ENCODE measurements at regions not wholly inside any gene's neighbourhood (a gene's known extent, or its start where the extent isn't known, plus 50 kb on each side); places are given as distances from the start of the nearest gene placed in this dataset.
A peak's percentile ranks its signal among the peaks of the same experiment; 100 is the strongest.

- Histone ChIP-seq H3K27ac (peak overlapping the region in 1 of 2 donors; percentile 56), H3K27me3 (no peaks in the 10 kb centered on the region)
- DNase-seq (ENCODE audit: low spot score) = no peak
Measured at GRCh38 chr4:45119376-45119775, 393.0 kb upstream of the GNPDA2 start.

GRCh38 chr4:45102716-45103115 is 376.4 kb upstream of the GNPDA2 start:
- no peaks in the 10 kb centered on the region for H3K27me3 ChIP-seq
- H3K27ac ChIP-seq = no peak overlapping the region
- H3K9me3 ChIP-seq = no peaks in the 10 kb centered on the region
- DNase-seq (ENCODE audit: low spot score) = no peak
- H3K4me3 ChIP-seq = no peak overlapping the region
- no peaks in the 10 kb centered on the region for H3K36me3 ChIP-seq
- no peak for TF ChIP-seq CTCF (IDR thresholded peaks at IDR 0.05)
- H3K4me1 ChIP-seq = no peaks in the 10 kb centered on the region

More at GRCh38 chr4:45119376-45119775, 393.0 kb upstream of the GNPDA2 start:
- no peaks in the 10 kb centered on the region for H3K9me3 ChIP-seq
- H3K4me3 ChIP-seq = no peak overlapping the region
- no peaks in the 10 kb centered on the region for H3K4me1 ChIP-seq
- TF ChIP-seq CTCF (IDR thresholded peaks at IDR 0.05) = no peak
- H3K36me3 ChIP-seq = no peaks in the 10 kb centered on the region

GRCh38 chr4:45100956-45101818 is 374.8 kb upstream of the GNPDA2 start:
- no peak for DNase-seq (ENCODE audit: low spot score)
- TF ChIP-seq CTCF (IDR thresholded peaks at IDR 0.05) = no peak
- H3K4me3 ChIP-seq = no peak overlapping the region
- H3K4me1 ChIP-seq = no peaks in the 10 kb centered on the region
- H3K27me3 ChIP-seq = no peaks in the 10 kb centered on the region
- no peak overlapping the region for H3K27ac ChIP-seq
- H3K36me3 ChIP-seq = no peaks in the 10 kb centered on the region
- H3K9me3 ChIP-seq = no peaks in the 10 kb centered on the region

- H3K4me1 ChIP-seq = peaks cover 0 to 4% of the 10 kb centered on the region in 2 donors
- H3K36me3 ChIP-seq = no peaks in the 10 kb centered on the region
- no peak overlapping the region for H3K4me3 ChIP-seq
- TF ChIP-seq CTCF (IDR thresholded peaks at IDR 0.05) = no peak
- H3K27ac ChIP-seq = no peak overlapping the region
- H3K27me3 ChIP-seq = no peaks in the 10 kb centered on the region
- no peak for DNase-seq (ENCODE audit: low spot score)
- H3K9me3 ChIP-seq = no peaks in the 10 kb centered on the region
Measured at GRCh38 chr4:45099471-45099870, 373.1 kb upstream of the GNPDA2 start.

DNA sequence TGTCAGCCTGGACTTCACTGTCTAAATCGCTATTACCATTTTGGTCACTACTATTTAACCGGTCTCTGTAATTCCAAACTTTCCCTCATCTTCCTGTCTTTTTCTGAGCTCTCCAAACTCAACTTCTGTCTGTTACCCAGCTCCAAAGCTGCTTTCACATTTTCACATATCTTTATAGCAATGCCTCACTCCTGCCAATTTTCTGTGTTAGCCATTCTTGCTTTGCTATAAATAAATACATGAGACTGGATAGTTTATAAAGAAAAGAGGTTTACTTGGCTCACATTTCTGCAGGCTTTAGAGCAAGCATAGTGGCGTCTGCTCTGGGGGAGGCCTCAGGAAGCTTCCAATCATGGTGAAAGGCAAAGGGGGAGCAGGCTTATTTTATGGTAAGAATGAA is 368.3 kb upstream of the GNPDA2 start:
- H3K27ac ChIP-seq = peak overlapping the region in 1 of 2 donors; percentile 62
- no peaks in the 10 kb centered on the region for H3K27me3 ChIP-seq
- H3K36me3 ChIP-seq = no peaks in the 10 kb centered on the region
- TF ChIP-seq CTCF (IDR thresholded peaks at IDR 0.05) = no peak
- DNase-seq (ENCODE audit: low spot score) = no peak
- no peak overlapping the region for H3K4me3 ChIP-seq
- H3K9me3 ChIP-seq = peaks cover 0 to 13% of the 10 kb centered on the region in 2 donors
- H3K4me1 ChIP-seq = peaks cover 0 to 4% of the 10 kb centered on the region in 2 donors
